ENCODE measurements at regions not wholly inside any gene's neighbourhood (a gene's known extent, or its start where the extent isn't known, plus 50 kb on each side); places are given as distances from the start of the nearest gene placed in this dataset.
"Not testable (repeated sequence)": the region's sequence is repeated elsewhere in the genome, so short reads cannot be mapped to it uniquely, and the experiment has no call there.

DNA sequence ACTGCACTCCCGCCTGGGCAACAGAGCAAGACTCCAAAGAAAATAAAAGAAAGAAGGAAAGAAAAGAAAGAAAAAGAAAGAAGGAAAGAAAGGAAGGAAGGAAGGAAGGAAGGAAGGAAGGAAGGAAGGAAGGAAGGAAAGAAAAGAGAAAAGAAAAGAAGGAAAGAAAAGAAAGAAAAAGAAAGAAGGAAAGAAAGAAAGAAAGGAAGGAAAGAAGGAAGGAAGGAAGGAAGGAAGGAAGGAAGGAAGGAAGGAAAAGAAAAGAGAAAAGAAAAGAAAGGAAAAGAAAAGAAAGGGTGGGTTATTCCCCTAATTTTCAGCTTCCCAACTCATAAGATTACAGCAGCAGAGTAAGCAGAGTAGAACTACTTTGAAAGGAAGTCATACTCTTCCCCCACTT lies 64.4 kb downstream of the TMEM200C start:
- not testable (repeated sequence) for H2AFZ ChIP-seq; H4K20me1 ChIP-seq (replicated peaks; ENCODE audit: insufficient read depth); H3K27ac ChIP-seq (ENCODE audit: low read depth); H3K4me3 Mint-ChIP-seq; H3K4me1 Mint-ChIP-seq; H3K4me1 ChIP-seq (ENCODE audit: insufficient read depth); H3F3A ChIP-seq (replicated peaks; ENCODE audit: low read depth); H3K4me2 ChIP-seq; H3K36me3 Mint-ChIP-seq (ENCODE audit: low read depth); H3K9me3 Mint-ChIP-seq; H3K27ac Mint-ChIP-seq; H3K4me3 ChIP-seq; H3K79me2 ChIP-seq (replicated peaks; ENCODE audit: insufficient read depth); DNase-seq (ENCODE audit: low spot score); H3K36me3 ChIP-seq (ENCODE audit: insufficient read depth); H3K9me2 ChIP-seq (ENCODE audit: insufficient read depth); ATAC-seq; H3K27me3 ChIP-seq (ENCODE audit: insufficient read depth); H3K27me3 Mint-ChIP-seq (ENCODE audit: insufficient read depth, low read depth, poor library complexity)

DNA sequence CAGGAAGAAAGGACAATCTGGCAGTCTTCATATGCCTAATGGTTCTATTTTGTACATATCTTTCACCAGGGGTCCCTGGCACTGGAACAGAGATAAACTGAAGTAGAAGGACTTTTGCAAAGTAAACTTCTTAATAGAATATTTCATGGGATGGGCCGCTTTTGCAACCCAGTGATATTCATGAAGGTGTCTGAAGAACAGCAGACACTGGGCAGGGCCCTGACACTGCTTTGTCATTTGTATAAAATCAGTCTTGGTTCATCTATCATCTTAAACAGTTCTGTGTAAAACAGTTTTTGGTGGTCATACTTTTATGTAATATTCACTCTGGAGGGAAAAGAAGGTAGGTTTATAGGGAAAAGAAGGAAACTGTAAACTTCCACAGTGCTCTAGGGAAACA lies 66.4 kb downstream of the TMEM200C start:
- Mint-ChIP-seq H3K4me1 (peaks cover 11% of the 10 kb centered on the region), H3K27ac (no peak overlapping the region), H3K36me3 (ENCODE audit: low read depth) (no peaks in the 10 kb centered on the region), H3K4me3 (no peak overlapping the region), H3K9me3 (no peaks in the 10 kb centered on the region), H3K27me3 (ENCODE audit: insufficient read depth, low read depth, poor library complexity) (peaks cover 4% of the 10 kb centered on the region)
- H3K4me1 ChIP-seq (ENCODE audit: insufficient read depth): peaks cover 7% of the 10 kb centered on the region
- H4K20me1 ChIP-seq (replicated peaks; ENCODE audit: insufficient read depth): no peaks in the 10 kb centered on the region
- no peaks in the 10 kb centered on the region for H3K27me3 ChIP-seq (ENCODE audit: insufficient read depth)
- no peaks in the 10 kb centered on the region for H3F3A ChIP-seq (replicated peaks; ENCODE audit: low read depth)
- no peak for DNase-seq (ENCODE audit: low spot score)
- no peaks in the 10 kb centered on the region for H3K36me3 ChIP-seq (ENCODE audit: insufficient read depth)
- no peak for ATAC-seq
- no peak overlapping the region for H2AFZ ChIP-seq
- H3K9me2 ChIP-seq (ENCODE audit: insufficient read depth): no peaks in the 10 kb centered on the region
- TF ChIP-seq NANOG (IDR thresholded peaks at IDR 0.05; ENCODE audit: borderline replicate concordance) (no peak), ZNF114 (CRISPR knock-in tag; IDR thresholded peaks at IDR 0.05) (no peak), STAT1 (IDR thresholded peaks at IDR 0.05; ENCODE audit: unreplicated experiment) (no peak)
- H3K79me2 ChIP-seq (replicated peaks; ENCODE audit: insufficient read depth): no peaks in the 10 kb centered on the region
- no peak overlapping the region for H3K4me2 ChIP-seq
- no peak overlapping the region for H3K27ac ChIP-seq (ENCODE audit: low read depth)
- H3K4me3 ChIP-seq: no peak overlapping the region

DNA sequence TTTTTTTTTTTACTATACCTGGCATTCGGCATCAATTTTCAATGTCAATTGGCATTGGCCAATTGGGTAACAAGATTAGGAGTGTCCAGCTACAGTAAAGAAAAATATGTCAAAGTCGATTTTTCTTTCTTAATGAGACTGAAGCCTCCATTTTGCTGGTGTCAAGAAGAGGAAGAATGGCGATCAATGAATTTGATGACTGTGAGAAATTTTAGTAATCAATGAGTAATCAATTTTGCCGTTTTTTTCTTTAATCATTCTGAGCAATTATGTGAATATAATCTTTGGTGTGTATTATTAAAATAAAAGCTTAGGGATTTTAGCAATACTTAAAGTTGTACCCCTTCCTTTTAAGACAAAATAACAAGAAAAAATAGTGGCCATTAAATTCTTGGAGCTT lies 69.7 kb downstream of the TMEM200C start:
- Mint-ChIP-seq H3K36me3 (ENCODE audit: low read depth) (no peaks in the 10 kb centered on the region), H3K9me3 (no peaks in the 10 kb centered on the region), H3K4me1 (peaks cover 12% of the 10 kb centered on the region), H3K4me3 (no peak overlapping the region), H3K27me3 (ENCODE audit: insufficient read depth, low read depth, poor library complexity) (peaks cover 6% of the 10 kb centered on the region), H3K27ac (no peak overlapping the region)
- ATAC-seq (no peak), DNase-seq (ENCODE audit: low spot score) (no peak)
- H3K79me2 ChIP-seq (replicated peaks; ENCODE audit: insufficient read depth): no peaks in the 10 kb centered on the region
- H2AFZ ChIP-seq: no peak overlapping the region
- no peak overlapping the region for H3K4me3 ChIP-seq
- H3K36me3 ChIP-seq (ENCODE audit: insufficient read depth): no peaks in the 10 kb centered on the region
- H3K27ac ChIP-seq (ENCODE audit: low read depth): no peak overlapping the region
- no peak overlapping the region for H3K4me2 ChIP-seq
- no peaks in the 10 kb centered on the region for H3K27me3 ChIP-seq (ENCODE audit: insufficient read depth)
- no peaks in the 10 kb centered on the region for H3F3A ChIP-seq (replicated peaks; ENCODE audit: low read depth)
- H4K20me1 ChIP-seq (replicated peaks; ENCODE audit: insufficient read depth): no peaks in the 10 kb centered on the region
- no peaks in the 10 kb centered on the region for H3K9me2 ChIP-seq (ENCODE audit: insufficient read depth)
- peaks cover 9% of the 10 kb centered on the region for H3K4me1 ChIP-seq (ENCODE audit: insufficient read depth)
- TF ChIP-seq, protein P1, sequence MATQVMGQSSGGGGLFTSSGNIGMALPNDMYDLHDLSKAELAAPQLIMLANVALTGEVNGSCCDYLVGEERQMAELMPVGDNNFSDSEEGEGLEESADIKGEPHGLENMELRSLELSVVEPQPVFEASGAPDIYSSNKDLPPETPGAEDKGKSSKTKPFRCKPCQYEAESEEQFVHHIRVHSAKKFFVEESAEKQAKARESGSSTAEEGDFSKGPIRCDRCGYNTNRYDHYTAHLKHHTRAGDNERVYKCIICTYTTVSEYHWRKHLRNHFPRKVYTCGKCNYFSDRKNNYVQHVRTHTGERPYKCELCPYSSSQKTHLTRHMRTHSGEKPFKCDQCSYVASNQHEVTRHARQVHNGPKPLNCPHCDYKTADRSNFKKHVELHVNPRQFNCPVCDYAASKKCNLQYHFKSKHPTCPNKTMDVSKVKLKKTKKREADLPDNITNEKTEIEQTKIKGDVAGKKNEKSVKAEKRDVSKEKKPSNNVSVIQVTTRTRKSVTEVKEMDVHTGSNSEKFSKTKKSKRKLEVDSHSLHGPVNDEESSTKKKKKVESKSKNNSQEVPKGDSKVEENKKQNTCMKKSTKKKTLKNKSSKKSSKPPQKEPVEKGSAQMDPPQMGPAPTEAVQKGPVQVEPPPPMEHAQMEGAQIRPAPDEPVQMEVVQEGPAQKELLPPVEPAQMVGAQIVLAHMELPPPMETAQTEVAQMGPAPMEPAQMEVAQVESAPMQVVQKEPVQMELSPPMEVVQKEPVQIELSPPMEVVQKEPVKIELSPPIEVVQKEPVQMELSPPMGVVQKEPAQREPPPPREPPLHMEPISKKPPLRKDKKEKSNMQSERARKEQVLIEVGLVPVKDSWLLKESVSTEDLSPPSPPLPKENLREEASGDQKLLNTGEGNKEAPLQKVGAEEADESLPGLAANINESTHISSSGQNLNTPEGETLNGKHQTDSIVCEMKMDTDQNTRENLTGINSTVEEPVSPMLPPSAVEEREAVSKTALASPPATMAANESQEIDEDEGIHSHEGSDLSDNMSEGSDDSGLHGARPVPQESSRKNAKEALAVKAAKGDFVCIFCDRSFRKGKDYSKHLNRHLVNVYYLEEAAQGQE (IDR thresholded peaks at IDR 0.05; ENCODE audit: unreplicated experiment): no peak
- TF ChIP-seq POLR2AphosphoS5 (IDR thresholded peaks at IDR 0.05; ENCODE audit: low read depth): no peak
- TF ChIP-seq CREB1 (CRISPR knock-in tag; IDR thresholded peaks at IDR 0.05; ENCODE audit: low read depth): no peak
- TF ChIP-seq, protein P2, sequence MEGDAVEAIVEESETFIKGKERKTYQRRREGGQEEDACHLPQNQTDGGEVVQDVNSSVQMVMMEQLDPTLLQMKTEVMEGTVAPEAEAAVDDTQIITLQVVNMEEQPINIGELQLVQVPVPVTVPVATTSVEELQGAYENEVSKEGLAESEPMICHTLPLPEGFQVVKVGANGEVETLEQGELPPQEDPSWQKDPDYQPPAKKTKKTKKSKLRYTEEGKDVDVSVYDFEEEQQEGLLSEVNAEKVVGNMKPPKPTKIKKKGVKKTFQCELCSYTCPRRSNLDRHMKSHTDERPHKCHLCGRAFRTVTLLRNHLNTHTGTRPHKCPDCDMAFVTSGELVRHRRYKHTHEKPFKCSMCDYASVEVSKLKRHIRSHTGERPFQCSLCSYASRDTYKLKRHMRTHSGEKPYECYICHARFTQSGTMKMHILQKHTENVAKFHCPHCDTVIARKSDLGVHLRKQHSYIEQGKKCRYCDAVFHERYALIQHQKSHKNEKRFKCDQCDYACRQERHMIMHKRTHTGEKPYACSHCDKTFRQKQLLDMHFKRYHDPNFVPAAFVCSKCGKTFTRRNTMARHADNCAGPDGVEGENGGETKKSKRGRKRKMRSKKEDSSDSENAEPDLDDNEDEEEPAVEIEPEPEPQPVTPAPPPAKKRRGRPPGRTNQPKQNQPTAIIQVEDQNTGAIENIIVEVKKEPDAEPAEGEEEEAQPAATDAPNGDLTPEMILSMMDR (conservative IDR thresholded peaks at IDR 0.05; ENCODE audit: low read depth in 2 of 2): no peak
